GM12873 (cell line): ENCODE measurements at regions not wholly inside any gene's neighbourhood (a gene's known extent, or its start where the extent isn't known, plus 50 kb on each side); places are given as distances from the start of the nearest gene placed in this dataset.

ENCODE experiments used
- TF ChIP-seq, protein P1 (sequence below): IDR thresholded peaks from 2 replicates; pipeline ENCODE4 v1.5.1; 2012; ENCODE audit warnings: low read depth, mild to moderate bottlenecking, moderate library complexity, low read length, control low read depth; ENCODE audit not compliant: insufficient read depth; ENCODE audit errors: missing control alignments

DNA sequence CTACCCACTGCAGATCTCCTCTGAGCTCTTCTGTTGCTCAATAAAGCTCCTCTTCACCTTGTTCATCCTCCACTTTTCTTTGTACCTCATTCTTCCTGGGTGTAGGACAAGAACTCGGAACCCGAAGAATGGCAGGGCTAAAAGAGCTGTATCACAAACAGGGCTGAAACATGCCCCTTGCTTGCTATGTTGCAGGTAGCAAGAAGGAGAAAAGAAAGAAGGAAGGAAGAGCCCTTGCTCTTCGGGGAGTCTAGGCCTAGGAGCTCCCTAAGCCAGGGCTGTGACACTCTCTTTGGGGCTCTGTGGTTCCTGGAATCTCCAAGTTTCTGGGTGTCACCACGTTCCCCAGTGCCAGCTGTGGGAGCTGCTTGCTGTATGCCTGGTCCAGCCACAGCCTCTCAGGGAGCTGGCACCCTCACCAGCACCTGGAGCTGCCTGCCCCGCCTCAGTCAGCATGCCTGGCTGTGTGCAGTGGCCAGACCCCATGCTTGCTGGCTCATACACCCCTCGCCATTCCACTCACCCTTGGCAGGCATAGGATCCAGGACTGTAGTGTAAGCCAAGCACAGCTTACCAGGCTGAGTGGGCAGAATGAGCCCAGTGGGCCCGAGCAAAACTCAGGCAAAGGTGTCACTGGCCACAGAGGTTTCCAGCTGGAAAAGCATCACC, 274.8 kb upstream of the ADRA1B start:
- TF ChIP-seq, protein P1, sequence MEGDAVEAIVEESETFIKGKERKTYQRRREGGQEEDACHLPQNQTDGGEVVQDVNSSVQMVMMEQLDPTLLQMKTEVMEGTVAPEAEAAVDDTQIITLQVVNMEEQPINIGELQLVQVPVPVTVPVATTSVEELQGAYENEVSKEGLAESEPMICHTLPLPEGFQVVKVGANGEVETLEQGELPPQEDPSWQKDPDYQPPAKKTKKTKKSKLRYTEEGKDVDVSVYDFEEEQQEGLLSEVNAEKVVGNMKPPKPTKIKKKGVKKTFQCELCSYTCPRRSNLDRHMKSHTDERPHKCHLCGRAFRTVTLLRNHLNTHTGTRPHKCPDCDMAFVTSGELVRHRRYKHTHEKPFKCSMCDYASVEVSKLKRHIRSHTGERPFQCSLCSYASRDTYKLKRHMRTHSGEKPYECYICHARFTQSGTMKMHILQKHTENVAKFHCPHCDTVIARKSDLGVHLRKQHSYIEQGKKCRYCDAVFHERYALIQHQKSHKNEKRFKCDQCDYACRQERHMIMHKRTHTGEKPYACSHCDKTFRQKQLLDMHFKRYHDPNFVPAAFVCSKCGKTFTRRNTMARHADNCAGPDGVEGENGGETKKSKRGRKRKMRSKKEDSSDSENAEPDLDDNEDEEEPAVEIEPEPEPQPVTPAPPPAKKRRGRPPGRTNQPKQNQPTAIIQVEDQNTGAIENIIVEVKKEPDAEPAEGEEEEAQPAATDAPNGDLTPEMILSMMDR: no peak

DNA sequence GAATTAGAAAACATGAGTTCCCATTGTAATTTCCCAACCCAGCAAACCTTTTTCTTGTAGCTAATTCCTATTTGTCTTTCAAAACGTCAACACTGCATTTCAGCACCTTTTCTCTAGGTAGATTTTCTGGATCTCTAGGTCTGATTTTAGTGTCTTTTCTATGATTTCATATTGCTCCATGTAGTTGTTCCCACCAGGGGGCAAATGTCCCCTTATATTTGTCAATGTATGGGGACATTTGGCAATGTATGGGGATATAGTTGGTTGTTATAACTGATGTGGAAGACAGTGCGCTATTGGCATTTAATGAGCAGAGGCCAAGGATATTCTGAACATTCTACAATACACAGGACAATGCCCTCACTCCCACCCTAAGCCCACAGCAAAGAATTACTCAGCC, 273.9 kb upstream of the ADRA1B start:
- TF ChIP-seq, protein P1: no peak

DNA sequence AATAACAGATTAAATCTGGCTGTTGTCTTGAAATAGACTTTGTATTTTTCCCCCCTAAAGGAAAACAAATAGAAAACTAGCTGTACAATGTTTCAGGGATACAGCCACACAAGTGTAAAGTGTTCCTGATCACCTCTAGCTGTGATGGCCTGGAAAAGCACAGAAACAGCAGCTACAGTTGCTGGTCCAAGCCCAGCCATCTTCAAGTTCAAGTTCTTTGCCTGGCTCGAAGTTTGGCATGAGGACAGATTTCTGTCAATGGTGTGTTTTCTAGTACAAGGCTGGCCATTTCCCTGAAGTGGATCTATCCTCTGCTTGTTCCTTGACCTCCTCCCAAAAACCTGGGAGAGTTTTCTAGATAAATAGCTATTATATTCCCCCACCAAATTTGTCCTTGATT, 272.2 kb upstream of the ADRA1B start:
- TF ChIP-seq, protein P1: no peak

DNA sequence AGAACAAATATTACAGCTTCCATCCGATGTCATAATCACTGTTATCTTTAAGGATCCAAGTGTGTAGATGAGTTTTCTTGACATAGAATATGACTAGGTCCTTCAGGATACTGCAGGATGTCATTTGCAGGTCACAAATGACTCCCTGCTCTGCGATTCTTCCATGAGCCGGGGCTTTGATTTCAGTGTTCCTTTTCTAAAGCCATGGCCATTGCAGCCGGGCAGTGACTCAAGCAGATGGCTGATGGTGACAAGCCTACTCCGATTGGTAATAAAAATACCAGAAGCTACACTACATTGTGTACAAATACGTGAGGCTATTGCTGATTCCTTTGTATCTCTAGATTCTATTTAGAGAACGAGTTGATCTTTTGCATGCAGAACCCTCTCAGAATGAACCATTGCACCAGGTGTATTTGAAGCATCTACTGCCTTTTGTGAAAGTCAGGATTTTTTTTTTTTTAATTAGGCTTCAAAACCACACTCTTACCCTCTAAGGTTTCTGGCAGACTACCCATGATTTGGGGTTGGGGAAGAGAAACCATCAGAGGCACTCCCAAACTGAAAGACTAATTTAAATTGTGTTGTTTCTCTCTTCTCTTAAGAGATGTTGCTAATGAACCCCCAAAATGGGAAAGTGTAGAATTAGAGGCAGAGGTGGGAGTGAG, 271.0 kb upstream of the ADRA1B start:
- TF ChIP-seq, protein P1: no peak

DNA sequence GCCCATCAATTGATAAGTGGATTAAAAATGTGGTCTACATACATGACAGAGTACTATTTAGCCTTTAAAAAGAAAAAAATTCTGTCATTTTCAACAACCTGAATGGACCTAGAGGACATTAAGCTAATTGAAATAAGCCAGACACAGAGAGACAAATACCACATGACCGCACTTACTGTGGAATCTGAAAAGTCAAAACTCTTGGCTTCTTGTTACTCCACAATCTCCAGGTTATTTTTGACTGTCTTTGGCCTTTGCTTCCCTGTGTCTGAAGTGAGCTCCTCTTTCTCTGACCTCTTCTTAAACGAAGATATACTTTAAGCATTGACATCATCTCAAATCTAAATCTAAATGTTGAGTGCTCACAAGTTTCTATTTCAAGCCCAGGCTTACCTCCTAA, 265.5 kb upstream of the ADRA1B start:
- TF ChIP-seq, protein P1: no peak

DNA sequence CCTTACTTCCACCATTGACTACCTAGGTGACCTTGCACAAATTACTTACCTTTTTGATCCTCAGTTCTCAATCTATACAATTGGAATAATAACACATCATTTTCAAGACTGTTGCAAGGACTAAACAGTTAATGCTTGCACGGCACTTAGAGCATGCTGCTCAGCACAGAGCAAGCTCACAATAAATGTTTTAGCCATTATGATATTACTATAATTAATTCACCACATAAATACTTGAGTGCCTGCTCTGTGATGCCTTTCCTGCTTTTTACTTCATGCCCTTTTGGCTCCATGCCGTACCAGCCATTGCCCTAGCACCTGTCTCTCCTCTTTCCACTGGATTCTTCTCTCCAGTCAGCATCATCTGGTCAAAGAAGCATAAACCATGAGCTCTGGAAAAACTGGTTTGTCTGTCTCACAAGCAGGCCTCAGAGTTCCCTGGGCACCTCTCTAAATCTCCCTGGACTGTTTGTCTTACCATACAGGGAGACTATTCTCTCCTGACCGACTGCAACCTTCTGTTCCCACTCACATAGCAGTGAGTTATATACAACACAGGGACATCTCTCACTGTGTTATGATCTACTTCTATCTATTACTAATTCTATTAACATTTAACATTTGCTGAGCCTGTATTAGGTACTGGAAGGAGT, 260.4 kb upstream of the ADRA1B start:
- TF ChIP-seq, protein P1: no peak

DNA sequence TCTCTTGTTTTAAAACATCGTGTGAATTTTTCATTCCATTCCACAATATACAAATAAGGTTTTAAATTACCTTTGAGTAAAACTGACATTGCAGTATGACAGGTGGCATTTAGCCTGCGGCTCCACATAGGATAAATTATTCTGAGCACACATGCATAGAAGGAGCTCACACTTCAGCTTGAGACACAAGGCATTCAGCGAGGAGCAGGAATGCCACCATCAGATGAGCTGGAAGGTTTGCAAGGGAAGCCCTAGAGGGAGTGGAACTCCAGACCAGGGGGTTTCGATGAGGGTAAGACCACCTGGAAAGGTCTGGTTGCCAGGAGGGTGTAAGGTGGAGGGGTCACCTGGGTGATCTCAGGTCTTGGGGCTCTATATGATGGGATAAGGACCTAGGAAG, 259.0 kb upstream of the ADRA1B start:
- TF ChIP-seq, protein P1: no peak
